Ramos (cell line): ENCODE measurements at regions not wholly inside any gene's neighbourhood (a gene's known extent, or its start where the extent isn't known, plus 50 kb on each side); places are given as distances from the start of the nearest gene placed in this dataset.

Experiments
- in situ Hi-C: fragments of 300-500 bp; cut with MboI; formaldehyde crosslinking; loops from one replicate; pipeline ENCODE4 v1.14.3; 2022; ENCODE audit warnings: low sequenced_read_pairs; ENCODE audit not compliant: unreplicated experiment

DNA sequence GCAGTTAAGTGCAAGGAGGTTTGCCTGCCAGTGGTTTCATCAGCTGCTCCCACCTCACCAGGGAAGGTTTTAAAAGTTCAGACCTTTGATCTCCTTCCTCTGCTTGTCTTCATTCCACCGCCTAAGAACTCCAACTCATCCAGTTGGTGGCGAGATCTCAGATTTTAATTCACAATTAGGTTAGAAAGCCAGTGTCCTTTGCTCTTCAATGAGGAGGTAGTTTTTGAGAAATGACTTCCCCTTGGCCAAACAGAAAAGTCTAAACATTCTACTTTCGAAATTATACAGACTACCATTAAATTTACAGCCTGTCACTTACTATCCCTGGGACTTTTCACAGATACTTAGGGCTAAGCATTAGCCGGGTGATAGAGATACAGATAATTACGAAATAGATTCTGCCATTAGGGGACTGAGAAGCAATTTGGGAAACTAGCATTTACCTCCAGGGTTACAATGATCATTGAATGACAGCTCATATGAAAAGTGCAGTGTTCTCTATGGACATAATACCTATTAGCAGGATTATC lies 513.4 kb upstream of the GHITM start:
- in situ Hi-C loops = no loop called here

DNA sequence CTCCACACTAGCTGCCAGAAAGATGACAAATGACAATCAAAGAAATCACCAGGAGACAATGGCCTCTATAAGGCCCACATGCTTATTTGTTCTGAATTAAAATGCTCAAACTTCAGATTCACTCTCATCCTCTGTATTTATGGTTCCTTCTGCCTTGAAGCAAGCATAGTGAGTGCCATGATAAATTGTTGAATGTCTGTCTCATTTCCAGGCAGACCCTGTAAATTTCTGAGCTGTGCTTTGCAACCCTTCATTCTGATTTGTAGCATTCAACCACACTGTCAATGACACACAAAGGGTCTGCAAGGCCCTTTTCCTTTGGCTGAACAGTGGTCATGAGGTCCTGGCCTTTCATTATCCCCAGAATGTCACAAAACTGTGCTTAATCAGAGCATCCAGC lies 506.6 kb upstream of the GHITM start:
- in situ Hi-C loops = no loop called here

DNA sequence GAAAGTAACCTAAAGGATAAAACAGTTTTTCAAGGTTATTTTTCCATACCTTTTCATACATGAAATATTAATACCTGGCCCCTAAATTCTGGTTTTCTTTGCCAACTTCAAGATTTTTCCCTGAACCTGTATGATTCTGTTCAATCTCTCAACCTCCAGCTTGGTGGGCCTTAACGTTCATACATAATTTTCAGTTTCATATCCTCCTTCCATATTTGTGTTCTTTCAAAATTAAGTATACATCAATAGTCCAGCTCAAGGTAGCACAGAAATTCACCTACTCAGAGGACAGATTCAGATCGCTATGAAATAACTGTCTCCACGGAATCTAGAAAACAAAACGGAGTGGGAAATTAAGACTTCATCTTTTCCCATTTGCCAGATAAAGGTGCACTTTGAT lies 505.8 kb upstream of the GHITM start:
- in situ Hi-C loops = no loop called here

DNA sequence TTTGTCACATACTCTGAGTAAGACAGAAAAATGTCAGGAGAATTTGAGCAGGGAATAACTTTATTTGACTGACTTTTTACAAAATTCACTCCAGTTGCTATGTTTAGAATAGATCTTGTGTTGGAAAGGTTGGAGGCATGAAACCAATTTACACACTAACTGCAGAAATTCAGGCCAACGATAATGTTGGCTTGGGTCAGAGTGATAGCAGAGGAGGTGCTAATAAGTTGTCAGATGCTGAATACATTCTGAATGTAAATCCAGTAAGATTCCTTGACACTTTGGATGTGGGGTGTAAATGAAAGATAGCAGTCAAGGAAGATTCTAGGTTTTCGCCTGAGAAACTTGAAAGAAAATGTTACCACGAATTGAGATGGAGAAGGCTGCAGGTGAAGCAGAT lies 502.5 kb upstream of the GHITM start:
- in situ Hi-C loops = no loop called here

DNA sequence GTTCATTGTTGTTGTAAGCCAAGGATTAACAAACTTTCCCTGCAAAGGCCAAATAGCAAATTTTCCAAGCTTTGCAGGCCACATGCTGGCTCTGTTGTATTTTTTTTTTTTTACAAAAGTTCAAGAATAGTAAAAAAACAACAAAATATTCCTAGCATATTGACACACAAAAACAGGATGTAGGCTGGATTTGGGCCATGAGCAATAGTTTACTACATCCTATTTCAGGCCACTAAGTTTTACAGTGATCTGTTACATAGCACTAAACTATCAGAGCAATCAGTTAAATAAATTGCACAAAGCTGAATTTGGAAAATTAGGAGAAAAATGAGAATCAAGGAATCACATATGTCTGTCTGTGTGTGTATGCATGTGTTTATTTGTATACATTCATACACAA lies 491.8 kb upstream of the GHITM start:
- in situ Hi-C loops = no loop called here

DNA sequence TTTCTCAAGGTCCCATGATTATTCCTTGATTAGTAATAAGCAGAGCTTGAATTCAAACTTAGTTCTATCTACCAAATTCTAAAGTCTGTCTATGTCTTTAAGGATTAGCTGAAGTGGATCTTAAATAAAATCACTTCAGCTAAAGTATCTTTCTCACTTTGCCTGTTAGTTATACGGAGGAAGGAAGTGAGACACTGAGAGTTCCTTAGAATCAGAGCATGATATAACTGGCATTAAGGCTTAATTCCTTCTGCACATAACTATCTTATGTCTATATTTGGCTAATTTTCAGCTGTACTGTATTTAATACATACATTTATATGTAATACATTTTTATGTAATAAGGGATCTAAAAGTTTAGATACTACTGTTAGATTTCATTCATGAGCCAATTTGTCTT lies 491.1 kb upstream of the GHITM start:
- in situ Hi-C loops = no loop called here

DNA sequence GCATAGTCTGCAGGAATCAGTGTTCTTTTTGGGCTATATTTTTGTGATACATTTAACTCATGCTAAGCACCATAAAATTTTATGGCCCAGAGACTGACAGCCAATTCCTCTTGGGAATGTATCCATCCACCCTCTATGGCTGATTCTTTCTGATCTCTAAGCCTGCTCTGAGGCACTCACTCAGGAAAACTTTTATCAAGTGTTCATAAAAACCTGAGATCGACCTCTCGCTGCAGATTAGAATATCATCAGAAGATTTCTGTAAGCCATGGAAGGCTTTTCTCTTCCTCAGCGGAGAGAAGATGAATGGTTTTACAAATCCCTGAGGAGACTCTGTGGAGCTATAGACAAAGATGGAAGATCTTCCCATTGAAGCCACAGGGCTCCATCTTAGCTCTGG lies 489.8 kb upstream of the GHITM start:
- in situ Hi-C loops = no loop called here

DNA sequence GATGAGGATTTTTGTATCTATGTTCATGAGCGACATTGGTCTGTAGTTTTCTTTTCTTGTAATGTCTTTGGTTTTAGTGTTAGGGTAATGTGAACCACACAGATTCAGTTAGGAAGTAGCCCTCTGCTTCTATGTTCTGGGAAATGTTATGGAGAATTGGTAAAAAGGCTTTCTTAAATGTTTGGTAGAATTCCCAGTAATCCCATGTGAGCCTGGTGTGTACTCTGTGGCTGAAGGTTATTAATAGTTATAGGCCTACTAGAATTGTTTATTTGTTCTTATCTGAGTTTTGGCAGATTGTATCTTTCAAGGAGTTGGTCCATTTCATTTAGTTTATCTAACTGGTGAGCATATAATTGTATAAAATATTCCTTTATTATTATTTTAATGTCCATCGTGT lies 484.6 kb upstream of the GHITM start:
- in situ Hi-C loops = no loop called here

DNA sequence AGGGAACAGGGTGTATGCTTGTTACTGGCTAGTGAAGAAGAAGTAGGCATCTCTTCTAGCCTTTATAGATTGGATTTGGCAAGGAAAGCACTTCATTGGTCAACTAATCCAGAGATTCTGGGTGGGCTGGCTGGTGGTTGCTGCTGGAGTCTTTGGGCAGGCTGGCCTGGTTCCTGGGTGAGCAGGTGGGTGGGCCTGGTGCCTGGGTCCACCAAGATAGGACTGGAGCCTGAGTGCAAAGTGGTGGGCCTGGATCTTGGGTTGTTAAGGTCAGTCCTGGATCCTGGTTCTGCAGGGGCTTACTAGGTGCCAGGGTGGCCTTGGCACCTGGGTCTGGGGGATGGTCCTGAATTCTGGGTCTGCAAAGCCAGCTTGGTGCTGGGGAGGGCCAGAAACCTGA lies 482.4 kb upstream of the GHITM start:
- in situ Hi-C loops = no loop called here

DNA sequence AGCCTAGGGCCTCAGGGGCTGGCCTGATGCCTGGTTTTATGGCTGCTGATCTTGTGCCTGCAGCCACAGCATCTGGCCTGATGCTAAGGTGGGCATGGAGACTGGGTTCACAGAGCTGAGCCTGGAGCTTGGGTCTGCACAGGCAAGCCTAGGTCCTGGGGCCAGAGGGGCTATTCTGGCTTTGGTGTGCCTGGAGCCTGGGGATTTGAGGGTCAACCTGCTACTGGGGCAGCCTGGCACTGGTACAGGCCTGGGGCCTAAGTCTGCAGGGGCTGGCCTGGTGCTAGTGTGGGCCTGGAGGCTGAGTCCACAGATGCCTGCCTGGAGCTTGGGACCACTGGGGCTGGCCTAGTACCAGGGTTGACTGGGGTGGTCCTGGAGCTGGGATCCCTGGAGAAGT lies 481.8 kb upstream of the GHITM start:
- in situ Hi-C loops = no loop called here

DNA sequence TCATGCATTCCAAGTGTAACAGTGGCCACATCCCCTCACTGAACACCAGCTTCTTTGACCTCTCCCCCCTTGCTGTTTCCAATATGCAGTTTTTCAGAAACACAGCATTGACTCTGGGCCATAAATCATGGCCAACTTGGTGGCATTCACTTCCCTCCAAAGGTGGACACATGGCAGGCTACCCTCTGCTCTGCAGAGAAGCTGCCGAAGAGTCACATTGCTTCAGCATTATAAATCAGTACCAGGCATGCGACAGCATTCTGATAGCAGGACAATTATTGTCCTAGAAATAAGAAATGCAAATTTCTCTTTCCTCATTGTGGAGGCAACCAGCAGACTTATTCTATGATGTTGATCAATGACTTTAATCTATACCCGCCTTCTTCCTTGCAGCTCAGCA lies 475.4 kb upstream of the GHITM start:
- in situ Hi-C loops = no loop called here

DNA sequence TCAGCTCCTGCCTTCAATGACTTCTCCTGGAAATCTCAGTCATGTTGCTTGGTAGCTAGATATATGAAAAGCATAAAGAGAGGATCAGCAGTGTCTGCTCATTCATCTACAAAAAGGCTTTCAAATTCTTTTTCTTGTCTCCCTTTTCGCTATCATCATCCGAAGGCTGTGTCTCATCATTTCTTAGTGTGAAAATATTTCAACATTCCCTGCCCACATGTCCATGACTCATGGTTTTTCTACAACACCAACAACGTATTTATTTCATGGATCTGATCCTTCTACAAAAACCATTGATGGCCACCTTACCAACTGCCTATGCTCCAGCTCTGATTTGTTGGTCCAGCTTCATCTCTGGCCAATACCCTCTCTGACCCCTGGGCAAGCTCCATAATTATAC lies 472.5 kb upstream of the GHITM start:
- in situ Hi-C loops = no loop called here

DNA sequence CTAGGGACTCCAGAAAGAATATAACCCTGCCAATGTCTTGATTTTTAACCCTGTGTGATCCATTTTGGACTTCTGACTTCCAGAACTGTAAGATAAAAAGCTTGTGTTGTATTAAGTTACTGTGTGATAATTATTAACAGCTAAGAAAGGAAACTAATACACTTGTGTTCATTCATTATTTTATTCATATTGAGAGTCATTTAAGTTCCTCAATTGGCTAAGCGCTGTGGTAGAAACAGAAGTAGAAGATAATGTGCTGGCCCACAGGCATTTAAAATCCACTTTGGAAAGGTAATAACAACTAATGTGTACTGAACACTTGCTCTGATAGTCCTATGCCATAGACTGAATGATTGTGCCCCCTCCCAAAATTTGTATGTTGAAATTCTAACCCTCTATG lies 471.7 kb upstream of the GHITM start:
- in situ Hi-C loops = no loop called here

DNA sequence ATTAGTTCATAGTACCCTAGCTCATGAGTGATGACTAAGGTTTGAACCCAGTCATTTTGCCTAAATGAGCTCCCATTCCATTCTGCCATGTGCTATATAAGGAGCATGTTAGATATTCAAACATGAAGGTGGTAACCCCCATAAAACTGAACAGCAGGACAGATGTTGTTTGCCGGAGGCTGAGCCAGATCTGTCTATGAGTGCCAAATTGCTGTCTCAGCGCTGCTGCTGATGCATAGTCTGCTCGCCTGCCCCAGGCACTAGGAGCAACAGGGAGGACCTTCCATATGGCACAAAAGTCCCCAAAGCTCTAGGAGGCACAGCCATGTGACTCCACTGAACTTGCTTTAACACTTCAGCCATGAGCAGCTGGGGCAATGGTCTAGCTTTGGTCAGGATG lies 466.0 kb upstream of the GHITM start:
- in situ Hi-C loops = no loop called here

DNA sequence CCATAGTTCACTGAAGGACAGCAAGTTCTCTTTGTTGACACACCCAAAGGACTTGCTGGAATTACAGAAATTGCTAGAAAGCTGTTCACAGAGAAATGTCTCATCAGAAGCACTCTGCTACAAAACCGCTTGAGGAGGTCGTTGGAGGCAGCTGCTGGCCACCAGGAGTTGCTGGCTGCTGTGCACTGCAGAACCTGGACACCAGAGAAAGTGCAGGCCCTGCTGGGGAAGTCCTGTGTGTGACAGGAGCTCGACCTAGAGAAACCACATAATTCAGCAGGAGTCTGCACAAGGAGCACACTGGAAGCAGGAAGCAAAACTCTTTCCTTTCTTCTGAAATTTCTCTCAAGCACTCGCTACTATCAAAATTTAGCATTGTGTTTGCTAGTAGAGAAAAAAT lies 461.5 kb upstream of the GHITM start:
- in situ Hi-C loops = no loop called here

DNA sequence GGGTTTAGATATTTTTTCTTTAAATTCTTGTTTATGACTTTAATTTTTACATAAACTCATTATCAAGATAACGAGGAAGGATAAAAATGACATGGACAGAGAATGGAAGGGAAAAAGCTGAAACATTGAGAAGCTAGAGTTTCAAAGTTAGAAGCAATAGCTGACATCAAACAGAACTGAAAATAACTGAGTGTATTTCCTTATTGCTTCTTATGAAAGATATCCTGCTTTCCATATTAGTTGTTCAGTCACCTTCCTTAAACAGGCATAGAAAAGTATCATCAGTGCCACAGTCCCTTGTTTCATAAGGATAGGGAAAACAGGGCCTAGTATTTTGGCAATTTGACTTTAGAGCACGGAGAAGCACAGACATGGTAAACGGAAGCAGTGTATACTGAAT lies 460.5 kb upstream of the GHITM start:
- in situ Hi-C loops = no loop called here

DNA sequence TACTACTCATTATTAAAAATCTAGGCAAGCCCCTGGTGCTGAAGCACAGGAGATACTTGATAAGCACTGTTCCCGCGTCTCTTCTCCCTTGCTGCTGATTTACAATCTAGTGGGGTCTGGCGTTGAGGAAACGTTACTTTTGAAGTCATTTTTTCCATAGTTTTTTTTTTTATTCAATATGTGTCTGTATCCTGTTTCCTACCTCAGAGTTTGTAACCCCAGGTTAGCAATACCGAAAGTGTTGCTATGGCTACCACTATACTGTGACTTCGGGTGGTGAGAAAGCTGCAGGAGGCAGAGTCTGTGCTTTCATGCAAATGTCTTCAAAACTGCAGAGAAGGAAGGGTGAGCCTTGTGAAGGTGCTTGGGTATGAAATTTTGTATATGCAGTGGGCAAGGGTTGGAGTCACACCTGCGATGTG lies 458.8 kb upstream of the GHITM start:
- in situ Hi-C loops = no loop called here

DNA sequence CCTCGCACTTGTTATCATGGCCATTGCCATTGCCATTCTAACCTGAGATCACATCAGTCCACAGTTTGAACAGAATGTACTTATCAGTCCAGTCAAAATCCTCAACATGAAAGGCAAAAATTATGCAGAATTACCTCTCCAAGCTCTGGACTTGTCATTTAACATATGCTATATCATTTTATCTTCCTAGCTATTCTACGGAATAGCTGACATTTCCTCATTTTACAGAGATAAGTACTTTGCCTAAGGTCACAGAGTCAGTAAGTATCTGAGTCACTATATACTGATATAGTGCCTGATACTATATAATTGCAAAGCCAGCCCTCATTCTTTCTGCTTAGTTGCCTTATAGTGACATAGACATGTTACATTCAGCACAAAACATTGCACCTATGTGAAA lies 456.9 kb upstream of the GHITM start:
- in situ Hi-C loops = no loop called here

DNA sequence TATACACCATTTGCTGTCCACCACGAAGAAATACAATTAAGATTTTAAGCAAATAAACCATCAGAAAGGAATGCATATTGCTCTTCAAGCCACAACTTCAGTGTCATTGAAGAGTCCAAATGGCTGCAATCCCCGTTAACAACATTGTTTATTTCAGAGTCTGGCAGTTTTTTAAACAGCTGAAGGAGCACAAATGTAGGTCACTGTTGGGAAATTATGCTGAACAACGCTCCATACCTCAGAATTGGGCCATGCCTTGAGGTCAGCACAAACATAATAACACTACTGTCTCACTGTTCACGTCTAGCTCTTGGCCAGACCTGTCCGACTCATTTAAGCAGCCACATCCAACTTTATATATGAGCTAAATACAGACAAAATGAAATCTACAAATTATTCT lies 453.9 kb upstream of the GHITM start:
- in situ Hi-C loops = no loop called here

DNA sequence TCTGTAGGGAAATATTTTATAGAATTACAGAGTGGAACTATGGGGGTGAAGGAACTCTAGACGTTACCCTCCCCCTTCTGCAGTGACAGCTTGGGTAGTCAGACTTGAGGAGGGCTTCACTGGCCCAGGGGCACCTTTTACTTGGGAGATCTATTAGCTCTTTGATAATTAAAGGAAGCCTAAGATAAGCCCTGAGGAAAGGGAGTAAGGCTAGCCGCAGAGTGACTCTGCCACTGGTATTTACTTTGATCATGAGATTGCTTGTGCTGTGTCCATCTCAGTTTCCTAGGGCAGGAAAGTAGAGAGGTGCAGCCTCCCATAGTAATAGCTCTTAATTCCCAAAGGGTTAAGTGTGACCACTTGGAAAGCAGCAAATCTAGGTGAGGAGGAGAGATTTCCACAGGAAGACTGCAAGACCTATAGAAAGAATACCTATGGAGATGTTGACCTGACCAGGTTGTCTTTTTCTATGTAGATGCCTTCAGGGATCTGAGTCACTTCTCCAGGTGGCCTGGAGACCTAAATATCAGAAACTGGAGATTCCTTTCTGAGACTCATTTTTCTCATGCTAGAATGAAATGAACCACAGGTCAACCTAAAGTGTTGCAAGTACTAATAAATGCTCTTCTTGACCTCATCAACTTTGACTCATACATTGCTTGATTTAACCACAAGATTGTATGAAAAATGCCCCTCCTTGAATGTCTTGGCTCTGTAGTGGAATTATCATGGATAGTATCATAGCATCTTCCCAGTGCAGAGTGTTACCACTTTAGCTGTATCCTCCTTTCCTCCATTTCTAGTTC lies 447.3 kb upstream of the GHITM start:
- in situ Hi-C loops = no loop called here

DNA sequence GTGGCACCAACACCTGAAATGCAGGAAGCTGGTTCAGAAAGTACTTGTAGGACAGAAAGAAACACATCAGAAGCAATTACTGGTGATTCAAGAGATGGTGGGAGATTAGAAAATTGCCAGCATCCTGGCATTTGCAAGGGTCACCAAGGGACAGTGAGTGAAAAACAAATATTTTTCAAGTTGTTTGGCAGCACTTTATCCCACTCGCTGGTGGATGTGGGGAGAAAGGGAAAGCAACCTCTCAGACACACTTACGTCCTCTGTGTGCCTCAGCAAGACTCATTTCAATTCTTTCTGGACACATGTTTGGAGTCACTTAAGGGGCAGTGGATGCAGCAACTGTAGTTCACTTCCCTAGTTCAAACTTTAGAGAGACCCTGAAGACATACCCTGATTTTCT lies 440.4 kb upstream of the GHITM start:
- in situ Hi-C loops = no loop called here

DNA sequence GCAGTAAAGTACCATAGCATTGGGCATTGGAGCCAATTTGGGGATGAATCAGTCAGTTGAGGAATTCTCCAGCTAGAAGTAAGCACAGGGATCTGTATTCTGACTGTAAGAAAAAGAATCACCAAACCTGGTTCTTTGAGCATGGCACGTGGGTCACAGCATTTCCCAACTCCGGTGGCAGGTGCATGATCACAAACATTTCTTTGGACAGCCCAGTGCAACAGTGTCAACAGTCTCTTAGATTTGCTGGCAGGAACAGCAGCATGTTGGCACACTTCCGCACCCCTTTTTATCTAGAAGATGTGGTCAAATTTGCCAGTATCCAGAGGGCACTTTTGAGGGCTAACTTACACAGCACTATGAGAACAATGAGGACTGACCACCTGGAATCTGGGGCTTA lies 437.5 kb upstream of the GHITM start:
- in situ Hi-C loops = no loop called here
